LNCaP clone FGC (cell line): ENCODE measurements at regions not wholly inside any gene's neighbourhood (a gene's known extent, or its start where the extent isn't known, plus 50 kb on each side); places are given as distances from the start of the nearest gene placed in this dataset.

ENCODE experiments used
- DNase-seq: peaks from one replicate; pipeline ENCODE4 v3.0.0-alpha.2; 2011; ENCODE audit warnings: low read depth
- H3K4me3 ChIP-seq: 2 replicates; pipeline ENCODE4 v1.5.1; 2011; ENCODE audit warnings: mild to moderate bottlenecking, low read depth, low read length, control low read depth
- TF ChIP-seq, protein P1 (sequence below): IDR thresholded peaks from 2 replicates; pipeline ENCODE4 v1.5.1; 2012; ENCODE audit warnings: mild to moderate bottlenecking; ENCODE audit not compliant: control insufficient read depth, insufficient read depth; ENCODE audit errors: extremely low read depth

DNA sequence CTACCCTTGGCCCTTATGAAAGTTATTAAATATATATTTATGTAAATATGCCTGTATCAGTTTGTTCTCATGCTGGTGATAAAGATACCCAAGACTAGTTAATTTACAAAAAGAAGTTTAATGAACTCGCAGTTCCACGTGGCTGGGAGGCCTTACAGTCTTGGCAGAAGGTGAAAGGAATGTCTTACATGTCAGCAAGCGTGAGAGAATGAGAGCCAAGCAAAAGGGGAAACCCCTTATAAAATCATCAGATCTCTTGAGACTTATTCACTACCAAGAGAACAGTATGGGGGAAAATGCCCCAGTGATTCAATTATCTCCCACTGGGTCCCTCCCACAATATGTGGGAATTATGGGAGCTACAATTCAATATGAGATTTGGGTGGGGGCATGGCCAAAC, 506.0 kb upstream of the ATXN8OS start:
- no peak overlapping the region for H3K4me3 ChIP-seq
- TF ChIP-seq, protein P1, sequence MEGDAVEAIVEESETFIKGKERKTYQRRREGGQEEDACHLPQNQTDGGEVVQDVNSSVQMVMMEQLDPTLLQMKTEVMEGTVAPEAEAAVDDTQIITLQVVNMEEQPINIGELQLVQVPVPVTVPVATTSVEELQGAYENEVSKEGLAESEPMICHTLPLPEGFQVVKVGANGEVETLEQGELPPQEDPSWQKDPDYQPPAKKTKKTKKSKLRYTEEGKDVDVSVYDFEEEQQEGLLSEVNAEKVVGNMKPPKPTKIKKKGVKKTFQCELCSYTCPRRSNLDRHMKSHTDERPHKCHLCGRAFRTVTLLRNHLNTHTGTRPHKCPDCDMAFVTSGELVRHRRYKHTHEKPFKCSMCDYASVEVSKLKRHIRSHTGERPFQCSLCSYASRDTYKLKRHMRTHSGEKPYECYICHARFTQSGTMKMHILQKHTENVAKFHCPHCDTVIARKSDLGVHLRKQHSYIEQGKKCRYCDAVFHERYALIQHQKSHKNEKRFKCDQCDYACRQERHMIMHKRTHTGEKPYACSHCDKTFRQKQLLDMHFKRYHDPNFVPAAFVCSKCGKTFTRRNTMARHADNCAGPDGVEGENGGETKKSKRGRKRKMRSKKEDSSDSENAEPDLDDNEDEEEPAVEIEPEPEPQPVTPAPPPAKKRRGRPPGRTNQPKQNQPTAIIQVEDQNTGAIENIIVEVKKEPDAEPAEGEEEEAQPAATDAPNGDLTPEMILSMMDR = no peak
- no peak for DNase-seq

DNA sequence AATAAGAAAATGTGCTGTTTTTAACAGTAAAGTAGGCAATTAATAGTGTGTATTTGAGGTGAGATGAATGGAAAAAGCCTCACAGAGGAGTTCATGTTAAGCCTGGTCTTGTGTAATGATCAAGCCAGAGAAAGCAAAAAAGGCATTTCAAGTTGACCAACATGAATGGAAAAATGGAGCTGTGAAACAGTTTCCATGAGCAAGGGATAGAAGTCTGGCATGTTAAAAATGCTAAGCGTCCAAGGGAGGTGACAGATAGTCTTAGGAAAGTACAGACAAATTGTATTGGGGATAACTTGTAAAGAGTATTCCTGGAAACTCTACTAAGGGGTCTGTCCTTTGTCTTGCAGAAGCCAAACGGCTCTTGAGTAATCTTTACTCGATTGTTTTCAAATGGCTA, 506.8 kb upstream of the ATXN8OS start:
- DNase-seq = no peak
- H3K4me3 ChIP-seq = no peak overlapping the region
- TF ChIP-seq, protein P1 = no peak

DNA sequence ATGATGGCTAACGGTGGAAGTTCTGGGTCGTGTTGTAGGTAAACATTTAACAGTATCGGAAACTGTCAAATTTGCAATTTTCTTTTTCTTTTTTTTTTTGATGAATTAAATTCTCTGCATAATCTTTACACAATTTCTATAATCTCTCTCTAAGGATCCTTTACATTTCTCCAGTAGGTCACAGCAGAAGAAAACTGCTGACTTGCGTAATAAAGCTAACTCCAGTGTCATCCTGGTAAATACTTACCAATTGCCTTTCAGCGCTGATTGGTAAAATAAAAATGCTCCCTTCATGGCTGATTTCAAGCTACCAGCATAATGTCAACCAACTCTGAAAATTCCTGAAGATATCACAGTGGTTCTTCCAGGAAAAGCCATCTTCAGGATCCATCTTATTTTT, 510.5 kb upstream of the ATXN8OS start:
- TF ChIP-seq, protein P1 = no peak
- no peak overlapping the region for H3K4me3 ChIP-seq
- DNase-seq = no peak

DNA sequence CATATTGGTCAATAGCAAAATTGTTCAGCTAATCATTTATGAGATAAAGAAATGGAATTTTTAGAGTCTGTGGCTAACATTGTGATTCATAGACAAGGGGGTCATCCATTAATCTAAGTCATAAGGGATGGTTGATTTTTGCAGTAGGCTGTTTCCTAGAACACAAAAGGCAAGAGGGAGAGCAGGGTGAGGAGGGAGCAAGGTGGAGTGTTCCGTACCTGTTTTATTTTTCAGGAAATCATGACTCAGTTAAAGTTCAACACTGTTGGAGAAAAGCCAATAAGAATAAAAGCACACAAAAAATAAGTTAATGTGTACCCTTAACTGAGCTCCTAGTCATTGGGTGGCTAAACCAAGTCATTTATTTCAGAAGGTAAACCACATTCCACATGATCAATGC, 512.4 kb upstream of the ATXN8OS start:
- TF ChIP-seq, protein P1 = no peak
- no peak for DNase-seq
- H3K4me3 ChIP-seq = no peak overlapping the region

DNA sequence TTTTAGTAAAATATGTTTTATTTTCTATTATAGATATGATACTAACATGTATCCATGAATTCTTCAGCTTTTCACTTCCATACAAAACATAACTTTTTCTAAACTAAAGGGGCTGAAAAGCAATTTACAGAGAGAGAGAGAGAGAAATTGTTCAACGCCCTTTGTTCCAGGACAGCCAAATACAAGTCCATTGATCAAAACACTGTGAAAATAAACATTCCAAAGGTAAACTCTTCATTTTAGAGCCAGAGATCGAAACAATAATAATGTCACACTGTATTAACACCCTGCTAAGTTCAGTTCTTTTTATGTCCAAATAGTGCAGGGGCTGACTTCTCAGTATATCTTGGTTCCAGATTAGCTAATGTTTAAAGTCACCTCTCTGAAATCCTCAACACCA, 516.2 kb upstream of the ATXN8OS start:
- TF ChIP-seq, protein P1 = no peak
- H3K4me3 ChIP-seq = no peak overlapping the region
- no peak for DNase-seq

DNA sequence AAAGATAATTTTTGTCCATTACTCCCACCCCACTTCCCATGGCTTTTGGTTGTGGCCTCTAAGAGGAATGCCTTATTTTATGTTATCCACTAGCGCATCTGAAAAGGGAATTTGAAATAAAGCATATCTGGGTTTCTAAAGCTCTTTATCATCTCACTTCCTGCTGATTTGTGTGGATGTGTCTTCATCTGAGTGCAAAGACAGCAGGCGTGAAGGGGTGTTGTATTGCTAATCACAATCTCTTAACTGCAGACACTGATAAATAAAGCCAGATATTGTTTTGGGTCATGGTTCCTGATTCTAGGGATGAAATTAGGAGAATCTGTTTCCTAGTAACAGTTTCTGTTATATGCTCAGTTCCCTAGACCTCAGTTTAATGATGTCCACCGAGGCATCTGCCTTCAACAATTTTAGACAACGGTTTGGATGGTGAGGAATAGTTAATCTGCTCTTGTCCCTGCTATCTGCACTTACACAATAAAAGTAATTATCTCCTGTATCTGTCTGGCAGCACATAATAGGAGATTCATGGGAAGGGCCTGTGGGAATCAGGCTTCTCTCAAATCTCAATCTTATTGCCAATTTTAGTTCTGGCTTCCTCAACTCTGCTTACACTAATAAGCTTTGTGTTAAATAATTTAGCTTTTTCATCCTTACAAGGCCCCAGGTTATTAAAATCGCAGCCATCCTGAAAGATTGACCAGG, 517.9 kb upstream of the ATXN8OS start:
- no peak overlapping the region for H3K4me3 ChIP-seq
- no peak for DNase-seq
- TF ChIP-seq, protein P1 = no peak

DNA sequence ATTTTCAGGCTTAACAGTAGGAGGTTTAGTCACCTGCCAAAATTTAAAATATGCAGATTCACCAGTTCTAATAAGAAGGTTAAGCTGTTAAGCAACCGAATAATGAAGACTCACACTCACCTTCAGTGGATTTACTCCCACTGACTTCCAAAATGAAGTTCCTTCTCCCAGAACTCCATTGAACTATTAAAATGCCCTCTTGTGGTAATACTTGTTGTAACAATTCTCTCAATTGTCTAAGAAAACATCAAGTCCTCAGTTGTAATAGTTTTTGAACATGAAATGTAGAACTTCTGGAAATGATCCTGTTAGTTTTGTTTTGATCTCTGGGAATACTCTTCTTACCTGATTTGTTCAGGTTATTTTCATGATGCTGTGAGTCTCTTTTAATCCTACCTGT, 522.0 kb upstream of the ATXN8OS start:
- no peak for DNase-seq
- TF ChIP-seq, protein P1 = no peak
- no peak overlapping the region for H3K4me3 ChIP-seq
